ENCODE measurements at regions not wholly inside any gene's neighbourhood (a gene's known extent, or its start where the extent isn't known, plus 50 kb on each side); places are given as distances from the start of the nearest gene placed in this dataset.

- Histone ChIP-seq H3K27ac (ENCODE audit: low read depth, low read length) (no peak overlapping the region), H3K4me3 (replicated peaks in 1 of 2; ENCODE audit: low read depth in 1 of 2, low read length in 2 of 2) (no peak overlapping the region), H3K36me3 (ENCODE audit: control insufficient read depth in 1 of 2, insufficient read depth in 2 of 2, low read length in 2 of 2) (no peaks in the 10 kb centered on the region), H3K9me2 (ENCODE audit: insufficient read depth) (no peaks in the 10 kb centered on the region), H3K27me3 (ENCODE audit: insufficient read depth, low read length) (no peaks in the 10 kb centered on the region), H3K4me1 (ENCODE audit: control insufficient read depth in 1 of 2, insufficient read depth in 2 of 2, low read length in 2 of 2) (no peaks in the 10 kb centered on the region), H4K20me1 (ENCODE audit: insufficient read depth) (no peaks in the 10 kb centered on the region), H3K9me3 (ENCODE audit: control insufficient read depth in 1 of 2, insufficient read depth in 1 of 2, low read depth in 1 of 2, low read length in 2 of 2) (peaks cover 9 to 49% of the 10 kb centered on the region in 2 experiments; a peak in 2 of 4 replicates), H2AFZ (ENCODE audit: low read depth, low read length, poor library complexity, severe bottlenecking) (no peak overlapping the region), H3K4me2 (ENCODE audit: low read length) (no peak overlapping the region), H3K79me2 (ENCODE audit: insufficient read depth, low read length) (no peaks in the 10 kb centered on the region), H3K9ac (ENCODE audit: low read length) (no peak overlapping the region)
- intact Hi-C loops (cut with micrococcal nuclease): no loop called here
- POLR2A ChIA-PET: no interaction called here
- BruUV-seq (replicated peaks): no TSS peak
- TF ChIP-seq ELF1 (IDR thresholded peaks at IDR 0.05; ENCODE audit: borderline replicate concordance, low read depth) (no peak), TCF7L2 (IDR thresholded peaks at IDR 0.05; ENCODE audit: borderline replicate concordance, extremely low read depth, insufficient read depth, insufficient read length) (no peak), REST (IDR thresholded peaks at IDR 0.05; ENCODE audit: low read depth) (no peak), RAD21 (IDR thresholded peaks at IDR 0.05; ENCODE audit: low read depth) (no peak), ZNF274 (IDR thresholded peaks at IDR 0.05; ENCODE audit: low read depth, low read length) (no peak), SRF (IDR thresholded peaks at IDR 0.05; ENCODE audit: low read depth) (no peak), JUND (IDR thresholded peaks at IDR 0.05) (no peak), POLR2AphosphoS5 (IDR thresholded peaks at IDR 0.05; ENCODE audit: low read depth, low read length) (no peak), YY1 (IDR thresholded peaks at IDR 0.05; ENCODE audit: extremely low read depth, insufficient replicate concordance, low read depth, low read length) (no peak), EZH2 (IDR thresholded peaks at IDR 0.05) (no peak), EZH2phosphoT487 (IDR thresholded peaks at IDR 0.05; ENCODE audit: borderline replicate concordance) (no peak), EGR1 (IDR thresholded peaks at IDR 0.05; ENCODE audit: low read depth) (no peak), POLR2A (IDR thresholded peaks at IDR 0.05; ENCODE audit: borderline replicate concordance, extremely low read depth, insufficient read depth, insufficient read length) (no peak), ATF3 (IDR thresholded peaks at IDR 0.05) (no peak), MAX (IDR thresholded peaks at IDR 0.05) (no peak), FOSL1 (IDR thresholded peaks at IDR 0.05; ENCODE audit: low read depth) (no peak), SP1 (IDR thresholded peaks at IDR 0.05; ENCODE audit: low read depth) (no peak), CEBPB (IDR thresholded peaks at IDR 0.05; ENCODE audit: low read depth) (no peak), ZBTB33 (IDR thresholded peaks at IDR 0.05; ENCODE audit: extremely low read depth, insufficient replicate concordance, low read length) (no peak)
- DNase-seq (ENCODE audit: low read depth, low spot score) (no peak), ATAC-seq (no peak)
- RAD21 ChIA-PET (ENCODE audit: low non-redundant PET in 1 of 2, low total read pairs in 2 of 2, uncharacterized antibody in 2 of 2, unreplicated experiment in 2 of 2): no interaction called here
- CTCF ChIA-PET: no interaction called here
Measured at GRCh38 chr18:5640939-5641338, 97.1 kb upstream of the EPB41L3 start.
